Endothelial cell of umbilical vein (primary cell): ENCODE measurements at regions not wholly inside any gene's neighbourhood (a gene's known extent, or its start where the extent isn't known, plus 50 kb on each side); places are given as distances from the start of the nearest gene placed in this dataset.

Experiments
- BruUV-seq: library from RNA; stranded (reverse); fragments of 400-500 nt; replicated peaks from 2 replicates; lab custom pipeline; 2021; lab: Mats Ljungman, UMichigan
- CTCF ChIA-PET: fragments of 300-600, 350-600 bp; sonication (Branson Sonifier 250); formaldehyde crosslinking; loops from one replicate; lab custom pipeline; 2021; ENCODE audit warnings: antibody characterized with exemption, inconsistent platforms; lab: Charles Lee
- POLR2A ChIA-PET: fragments of 300-600, 350-600 bp; sonication (Branson Sonifier 250); formaldehyde crosslinking; loops from one replicate; lab custom pipeline; 2021; ENCODE audit warnings: antibody characterized with exemption, inconsistent platforms; lab: Charles Lee
- DNase-seq: peaks from one replicate; pipeline ENCODE4 v3.0.0-alpha.2; 2011; ENCODE audit warnings: low read depth, low spot score
- FAIRE-seq: peaks from 2 replicates; lab custom pipeline; 2011; peaks lifted over from hg19 to GRCh38; lab: Jason Lieb, UNC
- H2AFZ ChIP-seq: 2 replicates; pipeline ENCODE4 v1.6.0; 2012; ENCODE audit warnings: low read depth, low read length, control low read depth, inconsistent platforms
- H3K27ac ChIP-seq: 2 replicates; pipeline ENCODE4 v1.5.1; 2011; ENCODE audit warnings: low read depth, mild to moderate bottlenecking, control low read depth, low read length, moderate library complexity; ENCODE audit not compliant: insufficient read depth
- H3K27me3 ChIP-seq, 2 experiments: 2 replicates each; pipeline versions ENCODE4 v1.6.0 to v1.6.1; 2011; ENCODE audit warnings: low read length in 2 of 2, mixed read lengths in 1 of 2; ENCODE audit not compliant: control insufficient read depth in 2 of 2, insufficient read depth in 2 of 2
- H3K36me3 ChIP-seq, 2 experiments: 2 replicates in 1 of 2; 3 replicates in 1 of 2; pipeline ENCODE4 v1.5.1; 2011; ENCODE audit warnings: low read length in 2 of 2, mild to moderate bottlenecking in 1 of 2, moderate library complexity in 1 of 2; ENCODE audit not compliant: control insufficient read depth in 2 of 2, insufficient read depth in 2 of 2; ENCODE audit errors: extremely low read depth in 1 of 2
- H3K4me1 ChIP-seq: 3 replicates; pipeline ENCODE4 v1.5.1; 2011; ENCODE audit warnings: mild to moderate bottlenecking, low read length; ENCODE audit not compliant: control insufficient read depth, insufficient read depth; ENCODE audit errors: extremely low read depth
- H3K4me2 ChIP-seq: 2 replicates; pipeline ENCODE4 v1.6.1; 2011; ENCODE audit warnings: low read length, control low read depth, mixed read lengths; ENCODE audit not compliant: insufficient read depth
- H3K4me3 ChIP-seq, 3 experiments: fragments of 200-600 bp in 1 of 3; sonication (generic), shearing (Covaris generic) in 1 of 3; replicated peaks in 1 of 3; 2 replicates each; pipeline ENCODE4 v1.5.1; 2011 to 2016; ENCODE audit warnings: control low read depth in 3 of 3, low read length in 3 of 3, mild to moderate bottlenecking in 2 of 3, inconsistent platforms in 1 of 3, low read depth in 1 of 3, moderate library complexity in 1 of 3; ENCODE audit not compliant: insufficient read depth in 1 of 3
- H3K79me2 ChIP-seq: 2 replicates; pipeline ENCODE4 v1.6.0; 2012; ENCODE audit warnings: low read length, inconsistent platforms; ENCODE audit not compliant: control insufficient read depth, insufficient read depth
- H3K9ac ChIP-seq: replicated peaks from 2 replicates; pipeline ENCODE3; 2011; ENCODE audit warnings: low read length, control low read depth; ENCODE audit not compliant: insufficient read depth; ENCODE audit errors: extremely low read depth
- H3K9me1 ChIP-seq: replicated peaks from 3 replicates; pipeline ENCODE4 v1.6.0; 2011; ENCODE audit warnings: mild to moderate bottlenecking, low read length; ENCODE audit not compliant: control insufficient read depth, insufficient read depth; ENCODE audit errors: extremely low read depth
- H3K9me3 ChIP-seq: replicated peaks from 2 replicates; pipeline ENCODE4 v1.5.1; 2012; ENCODE audit warnings: low read length, inconsistent platforms; ENCODE audit not compliant: control insufficient read depth, insufficient read depth
- H4K20me1 ChIP-seq: replicated peaks from 2 replicates; pipeline ENCODE3; 2011; ENCODE audit warnings: mild to moderate bottlenecking, low read length; ENCODE audit not compliant: control insufficient read depth, insufficient read depth; ENCODE audit errors: extremely low read depth
- CTCF ChIP-seq, 2 donors: IDR thresholded peaks; 1 replicate in 1 of 2; 2 replicates in 1 of 2; pipeline ENCODE4 v1.5.1; 2011; ENCODE audit warnings: low read length in 2 of 2, mild to moderate bottlenecking in 2 of 2, moderate library complexity in 2 of 2, control low read depth in 1 of 2, inconsistent platforms in 1 of 2, low read depth in 1 of 2; ENCODE audit not compliant: insufficient read depth in 1 of 2; ENCODE audit errors: extremely low read depth in 1 of 2
- EZH2 ChIP-seq: IDR thresholded peaks from 2 replicates; pipeline ENCODE4 v1.6.1; 2012; ENCODE audit warnings: borderline replicate concordance, low read depth, mild to moderate bottlenecking, moderate library complexity, low read length, inconsistent platforms; ENCODE audit not compliant: severe bottlenecking
- FOS ChIP-seq: IDR thresholded peaks from 2 replicates; pipeline ENCODE4 v1.6.1; 2011; ENCODE audit warnings: mild to moderate bottlenecking, low read length, moderate library complexity, borderline replicate concordance; ENCODE audit not compliant: insufficient read depth
- GATA2 ChIP-seq: IDR thresholded peaks from 2 replicates; pipeline ENCODE4 v1.7.0; 2011; ENCODE audit warnings: low read depth, mild to moderate bottlenecking, moderate library complexity, mixed read lengths, low read length; ENCODE audit not compliant: insufficient read length, insufficient read depth
- JUN ChIP-seq: IDR thresholded peaks from 2 replicates; pipeline ENCODE4 v1.6.1; 2011; ENCODE audit warnings: borderline replicate concordance, low read depth; ENCODE audit not compliant: insufficient read length, insufficient read depth
- MYC ChIP-seq: IDR thresholded peaks from one replicate; pipeline ENCODE4 v1.6.1; 2011; ENCODE audit warnings: mild to moderate bottlenecking, low read depth, low read length
- POLR2A ChIP-seq: IDR thresholded peaks from 2 replicates; pipeline ENCODE4 v1.6.1; 2012; ENCODE audit warnings: low read depth, mild to moderate bottlenecking, control low read depth, low read length
- POLR2AphosphoS5 ChIP-seq: IDR thresholded peaks from 2 replicates; pipeline ENCODE4 v1.6.1; 2012; ENCODE audit warnings: low read depth, mild to moderate bottlenecking, control low read depth, low read length, moderate library complexity; ENCODE audit not compliant: insufficient read depth
- dilution Hi-C: fragments of 300-500 bp; cut with MboI; formaldehyde crosslinking; loops from one replicate; pipeline ENCODE4 v1.15.0; 2019; ENCODE audit warnings: low sequenced_read_pairs; ENCODE audit not compliant: extremely low pct_ligation_motif_present
- intact Hi-C: fragments of 100-400 bp; cut with micrococcal nuclease; formaldehyde crosslinking; loops from one replicate; pipeline ENCODE4 v1.10.0; 2022
- TF ChIP-seq, protein P1 (sequence below): IDR thresholded peaks from 2 replicates; pipeline ENCODE4 v1.6.1; 2011; ENCODE audit not compliant: insufficient read depth, insufficient read length

DNA sequence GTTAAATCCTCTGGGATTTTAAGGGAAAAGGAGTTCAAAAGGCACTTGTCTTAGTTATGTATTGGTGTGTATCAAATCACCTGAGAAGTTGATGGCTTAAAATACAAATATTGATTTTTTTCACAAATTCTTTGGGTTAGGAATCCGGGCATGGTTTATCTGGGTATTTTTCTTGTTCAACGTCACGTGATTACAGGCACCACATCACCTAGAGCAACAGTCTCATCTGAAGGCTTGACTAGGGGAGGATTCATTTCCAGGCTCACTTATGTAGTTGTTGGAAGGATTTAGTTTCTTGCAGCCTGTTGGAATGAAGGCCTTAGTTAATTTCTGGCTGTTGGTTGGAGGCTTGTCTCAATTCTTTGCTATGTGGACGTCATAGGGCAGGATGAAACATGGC is 326.1 kb downstream of the STIM2 start:
- dilution Hi-C loops (no loop called here), intact Hi-C loops (no loop called here)
- no peaks in the 10 kb centered on the region for H3K79me2 ChIP-seq
- H2AFZ ChIP-seq, result no peak overlapping the region
- H3K9me3 ChIP-seq, result peaks cover 2% of the 10 kb centered on the region
- no peak overlapping the region for H3K9ac ChIP-seq
- no peak overlapping the region for H3K27ac ChIP-seq
- H3K4me2 ChIP-seq, result no peak overlapping the region
- no peak overlapping the region for H3K4me3 ChIP-seq
- FAIRE-seq, result no peak
- POLR2A ChIA-PET, result no interaction called here
- no peaks in the 10 kb centered on the region for H3K9me1 ChIP-seq
- no TSS peak for BruUV-seq
- no peak for DNase-seq
- no peaks in the 10 kb centered on the region for H3K4me1 ChIP-seq
- H3K36me3 ChIP-seq, result no peaks in the 10 kb centered on the region
- TF ChIP-seq, protein P1, sequence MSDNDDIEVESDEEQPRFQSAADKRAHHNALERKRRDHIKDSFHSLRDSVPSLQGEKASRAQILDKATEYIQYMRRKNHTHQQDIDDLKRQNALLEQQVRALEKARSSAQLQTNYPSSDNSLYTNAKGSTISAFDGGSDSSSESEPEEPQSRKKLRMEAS, result no peak
- TF ChIP-seq MYC (no peak), CTCF (IDR thresholded peaks at IDR 0.05; ENCODE audit: extremely low read depth in 1 of 2, insufficient read depth in 1 of 2, low read depth in 1 of 2, low read length in 2 of 2) (no peak), POLR2AphosphoS5 (no peak)
- no peaks in the 10 kb centered on the region for H4K20me1 ChIP-seq
- H3K27me3 ChIP-seq, result no peaks in the 10 kb centered on the region
- CTCF ChIA-PET, result interaction anchor here (0.6 kb wide), 1 partner anchor 35 kb away, joined by 3 read pairs; no protein-coding TSS in a partner anchor

GRCh38 chr4:27187786-27188185 is 327.1 kb downstream of the STIM2 start:
- intact Hi-C loops (no loop called here), dilution Hi-C loops (no loop called here)
- H3K9me1 ChIP-seq, result no peaks in the 10 kb centered on the region
- H4K20me1 ChIP-seq, result no peaks in the 10 kb centered on the region
- H3K27ac ChIP-seq, result no peak overlapping the region
- TF ChIP-seq, protein P1, result no peak
- TF ChIP-seq GATA2 (no peak), MYC (no peak), EZH2 (no peak), POLR2AphosphoS5 (no peak), POLR2A (no peak), FOS (no peak), JUN (no peak), CTCF (IDR thresholded peaks at IDR 0.05; ENCODE audit: extremely low read depth in 1 of 2, insufficient read depth in 1 of 2, low read depth in 1 of 2, low read length in 2 of 2) (no peak)
- H3K79me2 ChIP-seq, result no peaks in the 10 kb centered on the region
- FAIRE-seq (no peak), DNase-seq (no peak)
- H3K27me3 ChIP-seq, result no peaks in the 10 kb centered on the region
- H3K4me2 ChIP-seq, result no peak overlapping the region
- ChIA-PET CTCF (no interaction called here), POLR2A (no interaction called here)
- BruUV-seq, result no TSS peak
- H3K4me3 ChIP-seq, result no peak overlapping the region
- H2AFZ ChIP-seq, result no peak overlapping the region
- H3K9me3 ChIP-seq, result peaks cover 2% of the 10 kb centered on the region
- H3K36me3 ChIP-seq, result no peaks in the 10 kb centered on the region
- H3K9ac ChIP-seq, result no peak overlapping the region
- no peaks in the 10 kb centered on the region for H3K4me1 ChIP-seq
